Liver (tissue), 3 donors: ENCODE measurements at regions not wholly inside any gene's neighbourhood (a gene's known extent, or its start where the extent isn't known, plus 50 kb on each side); places are given as distances from the start of the nearest gene placed in this dataset.

Source experiments
- ATF3 ChIP-seq: IDR thresholded peaks from 2 replicates; pipeline ENCODE4 v1.6.1; 2016; ENCODE audit warnings: antibody characterized with exemption
- CTCF ChIP-seq: fragments of 150-350 bp; IDR thresholded peaks from 2 replicates; pipeline ENCODE4 v1.5.1; 2017; ENCODE audit warnings: improper control_type of control experiment, low read depth, low read length; ENCODE audit not compliant: missing input control
- EGR1 ChIP-seq, 2 donors: IDR thresholded peaks; 2 replicates each; pipeline ENCODE4 v1.6.1; 2016 to 2018; ENCODE audit warnings: antibody characterized with exemption in 2 of 2, low read depth in 2 of 2
- FOXA2 ChIP-seq: IDR thresholded peaks from 2 replicates; pipeline ENCODE4 v1.6.1; 2016; ENCODE audit warnings: antibody characterized with exemption
- GABPA ChIP-seq, 2 donors: IDR thresholded peaks in 1 of 2; conservative IDR thresholded peaks in 1 of 2; 2 replicates each; pipeline ENCODE4 v1.6.1; 2016; ENCODE audit warnings: antibody characterized with exemption in 2 of 2, mild to moderate bottlenecking in 1 of 2, moderate library complexity in 1 of 2
- HNF4G ChIP-seq: IDR thresholded peaks from 2 replicates; pipeline ENCODE4 v1.6.1; 2016; ENCODE audit warnings: antibody characterized with exemption
- MAX ChIP-seq: IDR thresholded peaks from 2 replicates; pipeline ENCODE4 v1.6.1; 2016; ENCODE audit warnings: antibody characterized with exemption
- RAD21 ChIP-seq, 2 donors: IDR thresholded peaks; 2 replicates each; pipeline ENCODE4 v1.6.1; 2016; ENCODE audit warnings: antibody characterized with exemption in 2 of 2, mild to moderate bottlenecking in 2 of 2
- REST ChIP-seq: IDR thresholded peaks from 2 replicates; pipeline ENCODE4 v1.6.1; 2016; ENCODE audit warnings: antibody characterized with exemption, mild to moderate bottlenecking
- SP1 ChIP-seq: IDR thresholded peaks from 2 replicates; pipeline ENCODE4 v1.6.1; 2018; ENCODE audit warnings: antibody characterized with exemption, mild to moderate bottlenecking
- TAF1 ChIP-seq: conservative IDR thresholded peaks from 2 replicates; pipeline ENCODE4 v1.6.1; 2016; ENCODE audit warnings: antibody characterized with exemption, mild to moderate bottlenecking
- YY1 ChIP-seq: IDR thresholded peaks from 2 replicates; pipeline ENCODE4 v1.6.1; 2016; ENCODE audit warnings: antibody characterized with exemption, mild to moderate bottlenecking
- TF ChIP-seq, protein P1 (sequence below): IDR thresholded peaks from 2 replicates; pipeline ENCODE4 v1.6.1; 2016; ENCODE audit warnings: antibody characterized with exemption
- donor health status: healthy.
- donor health status: healthy.

DNA sequence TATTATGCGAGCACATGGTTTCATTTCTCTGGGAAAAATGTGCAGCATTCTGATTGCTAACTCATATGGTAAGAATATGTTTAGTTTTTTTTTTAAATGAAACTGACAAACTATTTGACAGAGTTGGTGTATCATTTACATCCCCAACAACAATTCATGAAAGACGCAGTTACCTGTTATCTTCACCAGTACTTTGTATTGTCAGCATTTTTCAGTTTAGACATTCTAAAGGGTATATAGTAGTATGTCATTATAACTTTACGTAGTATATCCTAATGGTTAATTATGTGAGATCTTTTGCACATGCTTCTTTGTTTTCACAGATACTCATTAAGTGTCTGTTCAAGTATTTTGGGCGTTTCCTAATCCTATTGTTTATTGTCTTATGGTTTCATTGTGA lies 891.1 kb upstream of the AGA start:
- TF ChIP-seq TAF1 (no peak), EGR1 (IDR thresholded peaks at IDR 0.05; ENCODE audit: low read depth in 2 of 2) (no peak), CTCF (no peak), MAX (no peak), REST (no peak), ATF3 (no peak), GABPA (IDR thresholded peaks at IDR 0.05 in 1 of 2, conservative IDR thresholded peaks at IDR 0.05 in 1 of 2) (no peak), RAD21 (IDR thresholded peaks at IDR 0.05) (no peak), SP1 (no peak), YY1 (no peak), HNF4G (no peak), FOXA2 (no peak)
- TF ChIP-seq, protein P1, sequence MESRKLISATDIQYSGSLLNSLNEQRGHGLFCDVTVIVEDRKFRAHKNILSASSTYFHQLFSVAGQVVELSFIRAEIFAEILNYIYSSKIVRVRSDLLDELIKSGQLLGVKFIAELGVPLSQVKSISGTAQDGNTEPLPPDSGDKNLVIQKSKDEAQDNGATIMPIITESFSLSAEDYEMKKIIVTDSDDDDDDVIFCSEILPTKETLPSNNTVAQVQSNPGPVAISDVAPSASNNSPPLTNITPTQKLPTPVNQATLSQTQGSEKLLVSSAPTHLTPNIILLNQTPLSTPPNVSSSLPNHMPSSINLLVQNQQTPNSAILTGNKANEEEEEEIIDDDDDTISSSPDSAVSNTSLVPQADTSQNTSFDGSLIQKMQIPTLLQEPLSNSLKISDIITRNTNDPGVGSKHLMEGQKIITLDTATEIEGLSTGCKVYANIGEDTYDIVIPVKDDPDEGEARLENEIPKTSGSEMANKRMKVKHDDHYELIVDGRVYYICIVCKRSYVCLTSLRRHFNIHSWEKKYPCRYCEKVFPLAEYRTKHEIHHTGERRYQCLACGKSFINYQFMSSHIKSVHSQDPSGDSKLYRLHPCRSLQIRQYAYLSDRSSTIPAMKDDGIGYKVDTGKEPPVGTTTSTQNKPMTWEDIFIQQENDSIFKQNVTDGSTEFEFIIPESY = no peak
